ENCODE measurements at regions not wholly inside any gene's neighbourhood (a gene's known extent, or its start where the extent isn't known, plus 50 kb on each side); places are given as distances from the start of the nearest gene placed in this dataset.

DNA sequence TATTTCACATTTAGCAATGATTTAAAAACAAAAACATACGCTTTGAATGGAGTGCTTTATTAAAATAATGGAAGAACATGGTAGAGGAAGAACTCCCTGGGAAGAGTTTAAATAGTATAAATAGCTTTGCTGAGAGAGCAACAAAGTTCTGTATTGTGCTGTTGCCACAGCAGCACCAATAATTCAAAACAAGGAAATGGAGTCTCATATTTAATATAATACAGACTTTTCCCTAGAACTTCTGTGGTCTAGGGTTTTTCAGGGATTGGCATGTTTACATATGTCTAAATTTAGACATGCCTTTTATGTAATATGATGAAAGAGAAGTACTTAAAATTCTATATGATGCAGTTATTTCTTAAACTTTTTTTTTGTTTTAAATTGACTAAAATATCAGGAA, 217.2 kb upstream of the HDAC9 start:
- ATAC-seq (replicated peaks in 1 of 4), result no peak
- no peaks in the 10 kb centered on the region for H3K36me3 ChIP-seq (ENCODE audit: control insufficient read depth in 2 of 2, extremely low read depth in 1 of 2, insufficient read depth in 1 of 2, low read length in 1 of 2)
- ChIA-PET POLR2A (no interaction called here), CTCF (no interaction called here)
- H3K27ac ChIP-seq (ENCODE audit: low read length), result no peak overlapping the region
- Mint-ChIP-seq H3K4me3 (no peak overlapping the region), H3K27me3 (peaks cover 0 to 3% of the 10 kb centered on the region in 2 donors), H3K4me1 (no peaks in the 10 kb centered on the region), H3K36me3 (no peaks in the 10 kb centered on the region), H3K27ac (no peak overlapping the region), H3K9me3 (peaks cover 0 to 4% (median 0%) of the 10 kb centered on the region in 3 donors)
- no peaks in the 10 kb centered on the region for H3K9me3 ChIP-seq
- H3K27me3 ChIP-seq (replicated peaks in 1 of 2; ENCODE audit: control insufficient read depth in 2 of 2, extremely low read depth in 1 of 2, insufficient read depth in 2 of 2, low read length in 1 of 2), result no peaks in the 10 kb centered on the region
- WGBS (ENCODE audit: insufficient coverage), result no CpG with 5 or more reads among the region's 1 CpG
- H3K4me3 ChIP-seq (ENCODE audit: control insufficient read depth in 1 of 2, extremely low read depth in 1 of 2, low read length in 1 of 2), result no peak overlapping the region
- DNase-seq, result no peak
- no peaks in the 10 kb centered on the region for H3K4me1 ChIP-seq (ENCODE audit: control insufficient read depth in 1 of 2, extremely low read depth in 1 of 2, insufficient read depth in 2 of 2, low read length in 2 of 2)

DNA sequence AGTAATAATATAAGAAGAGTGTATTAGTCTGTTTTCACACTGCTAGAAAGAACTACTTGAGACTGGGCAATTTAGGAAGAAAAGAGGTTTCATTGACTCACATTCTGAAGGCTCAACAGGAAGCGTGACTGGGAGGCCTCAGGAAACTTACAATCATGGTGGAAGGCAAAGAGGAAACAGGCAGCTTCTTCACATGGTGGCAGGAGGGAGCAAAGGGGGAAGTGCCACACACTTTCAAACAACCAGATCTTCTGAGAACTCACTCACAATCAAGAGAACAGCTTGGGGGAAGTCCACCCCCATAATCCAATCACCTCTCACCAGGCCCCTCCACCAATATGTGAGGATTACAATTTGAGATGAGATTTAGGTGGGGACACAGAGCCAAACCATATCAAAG, 212.5 kb upstream of the HDAC9 start:
- no CpG with 5 or more reads among the region's 1 CpG for WGBS (ENCODE audit: insufficient coverage)
- H3K36me3 Mint-ChIP-seq, result no peaks in the 10 kb centered on the region

DNA sequence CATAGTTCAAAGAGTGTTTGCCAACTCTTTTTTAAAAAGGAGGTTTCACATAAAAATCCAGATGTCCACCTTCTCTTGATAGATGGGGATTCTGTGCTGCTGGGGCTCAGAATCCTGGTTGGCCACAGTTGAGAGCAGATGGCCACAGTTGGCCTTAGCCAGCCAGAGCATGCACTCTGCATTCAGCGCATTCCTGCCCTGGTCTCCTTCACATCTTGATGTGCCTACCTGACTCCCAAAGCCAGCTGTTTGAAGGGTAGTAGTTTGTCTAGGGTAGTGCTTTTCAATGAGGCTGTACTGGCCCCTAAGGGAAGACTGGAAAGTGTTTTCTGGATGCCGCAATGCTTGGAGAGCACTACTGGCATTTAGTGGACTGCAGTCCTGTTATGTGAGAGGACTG, 208.1 kb upstream of the HDAC9 start:
- CTCF ChIA-PET, result no interaction called here
- Mint-ChIP-seq H3K9me3 (peaks cover 0 to 4% (median 0%) of the 10 kb centered on the region in 3 donors), H3K4me1 (peaks cover 9 to 18% (median 13%) of the 10 kb centered on the region in 3 donors), H3K27ac (no peak overlapping the region), H3K4me3 (no peak overlapping the region), H3K36me3 (no peaks in the 10 kb centered on the region), H3K27me3 (peaks cover under 1 to 10% of the 10 kb centered on the region in 2 donors)
- Histone ChIP-seq H3K9me3 (no peaks in the 10 kb centered on the region), H3K4me1 (ENCODE audit: control insufficient read depth in 1 of 2, extremely low read depth in 1 of 2, insufficient read depth in 2 of 2, low read length in 2 of 2) (peaks cover 4 to 6% of the 10 kb centered on the region in 2 experiments), H3K4me3 (ENCODE audit: control insufficient read depth in 1 of 2, extremely low read depth in 1 of 2, low read length in 1 of 2) (no peak overlapping the region), H3K27ac (ENCODE audit: low read length) (no peak overlapping the region), H3K27me3 (replicated peaks in 1 of 2; ENCODE audit: control insufficient read depth in 2 of 2, extremely low read depth in 1 of 2, insufficient read depth in 2 of 2, low read length in 1 of 2) (no peaks in the 10 kb centered on the region), H3K36me3 (ENCODE audit: control insufficient read depth in 2 of 2, extremely low read depth in 1 of 2, insufficient read depth in 1 of 2, low read length in 1 of 2) (no peaks in the 10 kb centered on the region)
- POLR2A ChIA-PET, result no interaction called here
- no peak for ATAC-seq (replicated peaks in 1 of 4)
- DNase-seq, result no peak
- WGBS (ENCODE audit: insufficient coverage), result 100% methylated on average over 2 of the region's 2 CpGs

More for the DNA sequence above, 212.5 kb upstream of the HDAC9 start:
- no peaks in the 10 kb centered on the region for H3K27me3 Mint-ChIP-seq
- H3K9me3 Mint-ChIP-seq, result peaks cover 0 to 4% (median 0%) of the 10 kb centered on the region in 3 donors
- ATAC-seq (replicated peaks in 1 of 4), result no peak
- no peak overlapping the region for H3K27ac Mint-ChIP-seq
- no peak for DNase-seq
- POLR2A ChIA-PET, result no interaction called here
- Histone ChIP-seq H3K4me3 (ENCODE audit: control insufficient read depth in 1 of 2, extremely low read depth in 1 of 2, low read length in 1 of 2) (no peak overlapping the region), H3K27me3 (replicated peaks in 1 of 2; ENCODE audit: control insufficient read depth in 2 of 2, extremely low read depth in 1 of 2, insufficient read depth in 2 of 2, low read length in 1 of 2) (no peaks in the 10 kb centered on the region), H3K27ac (ENCODE audit: low read length) (no peak overlapping the region), H3K36me3 (ENCODE audit: control insufficient read depth in 2 of 2, extremely low read depth in 1 of 2, insufficient read depth in 1 of 2, low read length in 1 of 2) (no peaks in the 10 kb centered on the region), H3K9me3 (no peaks in the 10 kb centered on the region), H3K4me1 (ENCODE audit: control insufficient read depth in 1 of 2, extremely low read depth in 1 of 2, insufficient read depth in 2 of 2, low read length in 2 of 2) (no peaks in the 10 kb centered on the region)
- CTCF ChIA-PET, result no interaction called here
- no peaks in the 10 kb centered on the region for H3K4me1 Mint-ChIP-seq
- no peak overlapping the region for H3K4me3 Mint-ChIP-seq

DNA sequence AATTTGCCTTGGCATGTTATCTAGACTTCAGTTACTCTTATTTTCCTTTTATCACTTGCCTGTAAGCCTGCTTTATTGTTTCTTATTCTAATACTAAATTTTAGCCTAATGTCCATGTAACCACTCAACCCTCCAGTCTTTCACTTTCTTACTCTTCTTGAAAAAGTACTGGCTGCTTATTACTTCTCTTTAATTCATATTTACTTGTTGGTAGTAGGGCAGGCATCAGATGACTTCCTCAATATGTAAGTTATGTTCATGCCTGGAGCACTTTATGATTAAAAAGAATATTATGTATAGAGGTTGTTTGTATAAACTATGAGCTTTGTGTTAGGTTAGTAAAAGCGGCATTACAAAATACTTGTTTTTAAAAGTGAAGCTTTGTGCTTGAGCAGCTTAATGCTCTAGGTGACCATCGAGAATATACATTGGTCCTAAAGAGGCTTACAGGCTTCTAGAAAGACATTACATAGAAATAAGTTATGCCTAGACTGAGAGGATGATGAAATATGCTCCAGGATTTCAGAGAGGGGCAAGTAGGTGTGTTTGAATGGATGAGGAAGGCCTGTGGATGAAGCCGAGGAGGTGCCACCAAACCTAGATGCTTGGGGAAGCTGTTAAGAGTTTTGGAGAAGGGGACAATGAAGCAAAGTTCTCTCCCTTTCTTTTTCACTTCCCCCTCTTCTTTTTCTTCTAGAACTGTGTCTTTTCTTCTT, 207.1 kb upstream of the HDAC9 start:
- no peak overlapping the region for H3K27ac Mint-ChIP-seq
- no peak overlapping the region for H3K27ac ChIP-seq (ENCODE audit: low read length)

DNA sequence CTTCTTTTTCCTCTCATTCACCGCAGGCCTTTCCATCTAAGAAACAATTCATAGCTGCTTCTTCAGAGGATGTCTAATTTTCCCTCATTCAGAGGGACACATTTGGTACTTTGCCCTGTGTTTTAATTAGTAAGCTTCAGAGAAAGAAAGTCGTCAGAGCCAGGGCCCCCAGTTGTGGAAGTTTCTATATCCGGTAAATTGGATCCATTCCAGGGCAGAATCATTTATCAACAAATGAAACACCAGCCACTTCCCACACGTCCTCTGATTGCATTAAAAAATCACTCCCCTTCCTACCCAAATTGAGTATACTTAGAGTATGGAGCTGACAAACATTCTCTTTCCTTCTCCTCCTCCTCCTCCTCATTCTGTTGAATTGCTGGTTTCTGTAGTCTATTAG, 205.8 kb upstream of the HDAC9 start:
- POLR2A ChIA-PET, result no interaction called here
- H3K36me3 ChIP-seq (ENCODE audit: control insufficient read depth in 2 of 2, extremely low read depth in 1 of 2, insufficient read depth in 1 of 2, low read length in 1 of 2), result no peaks in the 10 kb centered on the region
- H3K9me3 ChIP-seq, result no peaks in the 10 kb centered on the region
- H3K36me3 Mint-ChIP-seq, result no peaks in the 10 kb centered on the region
- H3K4me3 Mint-ChIP-seq, result peak overlapping the region in 1 of 3 donors; percentile 7
- DNase-seq, result no peak
- H3K9me3 Mint-ChIP-seq, result no peaks in the 10 kb centered on the region
- WGBS (ENCODE audit: insufficient coverage), result no CpG with 5 or more reads among the region's 4 CpGs
- H3K4me3 ChIP-seq (ENCODE audit: control insufficient read depth in 1 of 2, extremely low read depth in 1 of 2, low read length in 1 of 2), result no peak overlapping the region
- ATAC-seq (replicated peaks in 1 of 4), result no peak
- no peak overlapping the region for H3K27ac ChIP-seq (ENCODE audit: low read length)
- H3K4me1 Mint-ChIP-seq, result peaks cover 9 to 23% (median 13%) of the 10 kb centered on the region in 3 donors
- no peak overlapping the region for H3K27ac Mint-ChIP-seq
- CTCF ChIA-PET, result interaction anchor here in 1 of 2 donors (0.6 kb wide), 1 partner anchor 85 kb away, joined by 4 read pairs; no protein-coding TSS in a partner anchor
- no peaks in the 10 kb centered on the region for H3K27me3 ChIP-seq (replicated peaks in 1 of 2; ENCODE audit: control insufficient read depth in 2 of 2, extremely low read depth in 1 of 2, insufficient read depth in 2 of 2, low read length in 1 of 2)
- peaks cover 15 to 16% of the 10 kb centered on the region in 2 donors for H3K27me3 Mint-ChIP-seq
- peaks cover 4 to 6% of the 10 kb centered on the region in 2 experiments for H3K4me1 ChIP-seq (ENCODE audit: control insufficient read depth in 1 of 2, extremely low read depth in 1 of 2, insufficient read depth in 2 of 2, low read length in 2 of 2)

More for the DNA sequence above, 207.1 kb upstream of the HDAC9 start:
- Mint-ChIP-seq H3K36me3 (no peaks in the 10 kb centered on the region), H3K9me3 (no peaks in the 10 kb centered on the region), H3K4me1 (peaks cover 9 to 21% (median 13%) of the 10 kb centered on the region in 3 donors), H3K27me3 (peaks cover 6 to 13% of the 10 kb centered on the region in 2 donors), H3K4me3 (no peak overlapping the region)
- DNase-seq, result no peak
- Histone ChIP-seq H3K36me3 (ENCODE audit: control insufficient read depth in 2 of 2, extremely low read depth in 1 of 2, insufficient read depth in 1 of 2, low read length in 1 of 2) (no peaks in the 10 kb centered on the region), H3K4me3 (ENCODE audit: control insufficient read depth in 1 of 2, extremely low read depth in 1 of 2, low read length in 1 of 2) (no peak overlapping the region), H3K27me3 (replicated peaks in 1 of 2; ENCODE audit: control insufficient read depth in 2 of 2, extremely low read depth in 1 of 2, insufficient read depth in 2 of 2, low read length in 1 of 2) (no peaks in the 10 kb centered on the region), H3K4me1 (ENCODE audit: control insufficient read depth in 1 of 2, extremely low read depth in 1 of 2, insufficient read depth in 2 of 2, low read length in 2 of 2) (peaks cover 4 to 6% of the 10 kb centered on the region in 2 experiments), H3K9me3 (no peaks in the 10 kb centered on the region)
- ChIA-PET CTCF (no interaction called here), POLR2A (no interaction called here)
- 96% methylated on average over 2 of the region's 3 CpGs for WGBS (ENCODE audit: insufficient coverage)
- ATAC-seq (replicated peaks in 1 of 4), result no peak

DNA sequence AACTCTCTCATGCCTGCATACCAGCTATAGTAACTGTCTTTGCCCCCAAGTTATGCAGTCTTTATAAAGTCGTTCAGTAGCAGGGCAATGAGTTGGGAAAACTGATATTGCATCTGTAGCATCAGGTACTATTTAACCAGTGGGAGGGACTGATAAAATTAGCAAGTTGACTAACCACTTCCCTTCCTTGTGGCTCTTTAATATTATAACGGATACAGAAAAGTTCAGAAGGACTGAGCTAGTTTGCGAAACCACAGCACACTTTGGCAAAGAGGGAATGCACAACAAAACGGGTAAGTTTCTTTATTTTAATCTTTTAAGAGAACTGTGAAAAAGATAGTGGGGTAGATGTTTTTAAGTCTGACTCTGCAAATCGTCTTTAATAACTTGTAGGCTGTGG, 205.3 kb upstream of the HDAC9 start:
- DNase-seq (peak in 1 of 35 experiments; percentile 43), ATAC-seq (replicated peaks in 1 of 4) (peak in 2 of 4 experiments; percentile 37 to 45)
- H3K4me1 ChIP-seq (ENCODE audit: control insufficient read depth in 1 of 2, extremely low read depth in 1 of 2, insufficient read depth in 2 of 2, low read length in 2 of 2), result peaks cover 4 to 6% of the 10 kb centered on the region in 2 experiments
- H3K27me3 ChIP-seq (replicated peaks in 1 of 2; ENCODE audit: control insufficient read depth in 2 of 2, extremely low read depth in 1 of 2, insufficient read depth in 2 of 2, low read length in 1 of 2), result no peaks in the 10 kb centered on the region
- Mint-ChIP-seq H3K4me3 (peak overlapping the region; percentile 7 to 56 (median 26)), H3K27ac (peak overlapping the region in 1 of 2 donors; percentile 8), H3K4me1 (peaks cover 9 to 26% (median 13%) of the 10 kb centered on the region in 3 donors), H3K27me3 (peaks cover 16 to 17% of the 10 kb centered on the region in 2 donors), H3K9me3 (no peaks in the 10 kb centered on the region), H3K36me3 (no peaks in the 10 kb centered on the region)
- ChIA-PET POLR2A (interaction anchor here in 1 of 2 donors (0.6 kb wide), 1 partner anchor 635 kb away, joined by 3 read pairs; no protein-coding TSS in a partner anchor), CTCF (interaction anchor here in 1 of 2 donors (0.6 kb wide), 2 partner anchors 85 to 1391 kb away, joined by 3 to 4 read pairs; no protein-coding TSS in a partner anchor)
- H3K4me3 ChIP-seq (ENCODE audit: control insufficient read depth in 1 of 2, extremely low read depth in 1 of 2, low read length in 1 of 2), result peak overlapping the region in 1 of 2 donors; percentile 6
- no peaks in the 10 kb centered on the region for H3K36me3 ChIP-seq (ENCODE audit: control insufficient read depth in 2 of 2, extremely low read depth in 1 of 2, insufficient read depth in 1 of 2, low read length in 1 of 2)
- H3K9me3 ChIP-seq, result no peaks in the 10 kb centered on the region
- H3K27ac ChIP-seq (ENCODE audit: low read length), result no peak overlapping the region
- no CpG with 5 or more reads among the region's 5 CpGs for WGBS (ENCODE audit: insufficient coverage)
